NOMO-1 (cell line): ENCODE measurements at regions not wholly inside any gene's neighbourhood (a gene's known extent, or its start where the extent isn't known, plus 50 kb on each side); places are given as distances from the start of the nearest gene placed in this dataset.

Experiments
- DNase-seq, 2 experiments: peaks; one replicate each; lab custom pipeline; 2025; ENCODE audit not compliant: unreplicated experiment in 2 of 2; lab: John Stamatoyannopoulos, UW

DNA sequence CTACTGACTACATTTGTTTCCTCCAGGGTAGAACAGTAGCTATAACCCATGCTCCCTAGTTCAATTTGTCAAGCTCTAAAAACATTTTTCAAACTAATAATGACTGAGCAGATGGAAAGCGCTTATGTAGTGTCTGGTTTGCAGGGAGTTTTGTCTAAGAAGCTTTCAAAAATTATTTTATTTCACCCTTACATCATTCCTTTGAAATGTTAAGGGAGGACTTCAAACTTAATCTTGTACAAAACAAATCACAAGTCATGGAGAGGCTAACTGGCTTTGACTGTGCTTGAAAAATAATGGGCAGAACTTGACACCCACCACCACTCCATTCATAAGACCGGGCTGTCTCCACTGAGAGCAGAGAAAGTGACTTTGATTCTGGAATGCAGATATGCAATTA is 153.4 kb upstream of the QRFPR start:
- no peak for DNase-seq

DNA sequence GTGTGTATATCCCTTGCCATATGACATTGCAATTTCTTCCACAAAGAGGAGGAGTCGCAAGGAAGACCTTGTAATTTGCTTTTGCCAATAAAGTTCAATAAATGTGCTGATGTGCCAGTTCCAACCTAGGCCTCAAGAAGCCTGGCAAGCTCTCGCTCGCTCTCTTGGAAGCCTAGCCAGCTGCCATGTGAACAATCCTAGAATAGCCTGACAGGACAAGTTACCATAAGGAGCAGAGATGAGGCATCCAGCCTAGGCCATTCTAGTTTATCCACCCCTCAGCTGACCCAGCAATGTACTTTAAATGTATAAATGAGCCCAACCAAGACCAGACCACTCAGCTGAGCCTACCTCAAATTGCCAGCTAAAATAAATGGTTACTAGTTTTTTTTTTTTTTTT is 145.7 kb upstream of the QRFPR start:
- DNase-seq: no peak

DNA sequence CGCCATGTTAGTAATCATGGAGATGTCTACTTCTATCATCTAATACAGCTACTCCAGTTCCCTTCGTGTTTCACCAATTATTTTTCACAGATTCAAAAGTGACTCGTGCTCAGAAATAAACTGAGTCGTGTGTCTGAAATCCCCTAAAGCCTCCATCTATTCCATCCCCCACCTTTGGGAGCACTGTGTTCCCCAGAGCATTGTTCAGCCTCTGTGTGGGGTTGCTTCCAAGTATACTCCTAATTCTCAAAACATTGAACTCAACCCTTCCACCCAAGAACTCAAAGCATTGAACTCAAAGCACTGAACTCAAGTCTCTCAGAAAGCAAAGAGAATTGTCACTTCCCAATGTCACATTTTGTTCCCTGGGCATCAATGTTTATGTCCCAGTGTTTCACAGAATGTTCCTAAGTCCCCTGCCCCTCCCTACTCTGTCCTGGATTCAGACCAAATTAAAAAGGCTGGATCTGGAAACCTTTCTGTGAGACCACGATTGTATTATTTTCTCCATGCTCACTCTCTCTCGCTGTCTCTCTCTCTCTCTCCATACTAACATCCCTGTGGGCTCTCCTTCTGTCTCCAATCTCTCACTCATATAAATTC is 138.5 kb upstream of the QRFPR start:
- DNase-seq: no peak

DNA sequence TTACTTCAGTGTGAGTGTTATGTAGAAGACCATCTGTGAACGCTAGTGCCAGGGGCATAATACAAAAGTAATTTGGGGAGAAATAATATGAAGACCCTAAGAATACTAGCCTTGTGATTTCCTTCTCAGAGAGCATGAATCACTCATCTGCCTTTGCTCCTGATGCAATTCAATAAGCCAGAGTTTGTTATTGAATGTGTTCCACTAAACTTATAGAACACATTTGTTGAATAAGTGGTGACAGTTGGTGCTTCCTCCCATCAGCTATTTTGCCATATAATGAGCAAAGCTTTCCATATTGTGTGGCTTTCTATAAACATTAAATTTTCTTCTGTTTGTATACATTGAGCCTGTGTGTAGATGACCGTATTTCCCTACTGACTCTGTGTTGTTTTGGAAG is 136.4 kb upstream of the QRFPR start:
- no peak for DNase-seq

DNA sequence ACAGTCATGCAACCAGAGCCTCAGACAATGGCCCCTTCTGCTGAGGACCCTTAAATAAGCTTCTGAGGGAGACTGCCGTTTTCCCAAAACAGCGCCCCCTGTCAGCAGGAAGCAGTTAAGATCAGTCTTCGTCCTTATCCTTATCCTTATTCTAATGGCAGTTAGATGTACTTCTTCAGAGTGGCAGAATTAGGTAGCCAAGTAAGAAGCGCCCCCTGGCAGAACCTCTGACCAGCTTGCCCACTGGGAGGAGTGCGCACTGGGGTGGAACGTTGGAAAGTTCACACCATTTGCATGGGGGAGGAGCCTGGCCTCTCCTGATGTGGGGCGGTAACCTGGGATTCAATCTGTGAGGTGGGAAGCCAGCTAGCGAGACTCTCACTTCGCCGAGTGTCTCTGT is 133.6 kb upstream of the QRFPR start:
- DNase-seq: no peak

DNA sequence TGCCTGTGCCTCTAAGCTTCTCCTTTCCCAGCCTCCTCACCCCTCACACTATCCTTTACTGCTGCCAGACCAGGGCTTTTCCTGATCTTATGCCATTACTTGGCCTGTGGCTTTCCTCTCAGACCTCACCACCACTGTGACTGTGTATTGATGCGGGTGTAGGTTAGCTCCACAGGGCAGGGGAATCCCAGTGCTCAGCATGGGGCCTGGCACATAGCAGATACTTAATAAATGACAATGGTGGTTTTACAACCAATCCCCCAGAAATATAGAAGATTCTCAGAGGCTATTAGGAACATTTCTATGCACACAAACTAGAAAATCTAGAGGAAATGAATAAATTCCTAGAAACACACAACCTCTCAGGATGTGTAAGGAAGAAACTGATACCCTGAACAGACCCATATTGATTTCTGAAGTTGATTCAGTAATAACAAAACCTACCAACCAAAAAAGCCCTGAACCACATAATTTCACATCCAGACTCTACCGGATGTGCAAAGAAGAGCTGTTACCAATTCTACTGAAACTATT is 129.6 kb upstream of the QRFPR start:
- DNase-seq: no peak

DNA sequence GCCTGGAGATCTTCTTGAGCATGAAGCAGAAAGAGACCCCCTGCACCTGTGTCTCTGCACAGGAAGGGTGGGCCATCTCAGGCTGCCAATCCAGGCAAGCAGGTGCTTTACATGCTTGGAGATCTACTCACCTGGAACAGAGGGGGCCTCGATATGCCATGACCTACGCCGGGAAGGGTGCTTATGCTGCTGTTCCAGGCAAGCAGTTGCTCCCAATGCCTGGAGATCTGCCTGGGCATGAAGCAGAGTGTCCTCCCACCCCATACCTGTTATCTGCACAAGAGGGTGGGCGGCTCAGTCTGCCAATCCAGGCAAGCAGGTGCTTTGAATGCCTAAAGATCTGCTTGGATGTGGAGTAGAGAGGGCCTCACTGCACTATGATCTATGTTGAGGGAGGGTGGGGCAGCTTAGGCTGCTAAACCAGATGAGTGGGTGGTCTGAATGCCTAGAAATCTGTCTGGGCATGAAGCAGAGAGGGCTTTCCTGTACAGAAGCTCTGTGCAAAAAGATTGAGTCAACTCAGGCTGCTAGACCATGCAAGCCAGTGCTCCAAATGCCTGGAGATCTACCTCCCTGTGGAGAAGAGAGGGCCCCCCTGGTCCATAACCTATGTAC is 104.5 kb upstream of the QRFPR start:
- no peak for DNase-seq

DNA sequence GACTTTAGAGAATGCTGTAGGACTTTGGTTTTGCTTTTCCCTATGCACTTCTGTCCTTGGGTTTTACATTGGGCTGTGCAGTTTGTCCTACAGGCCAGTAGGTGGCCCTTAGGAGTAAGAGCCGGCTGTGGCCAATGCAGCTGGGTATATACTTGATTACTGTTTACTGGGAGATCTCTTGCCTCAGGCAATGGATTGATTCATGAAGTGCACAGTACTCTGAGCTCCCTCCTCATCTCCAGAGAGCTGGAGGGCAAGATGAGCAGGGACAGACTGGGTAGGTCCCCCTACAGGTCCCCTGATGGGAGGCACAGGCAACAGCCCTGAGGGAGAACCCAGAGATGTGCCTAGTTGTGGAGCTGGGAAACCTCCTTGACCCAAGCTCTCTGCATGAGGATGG is 103.8 kb upstream of the QRFPR start:
- DNase-seq: no peak

DNA sequence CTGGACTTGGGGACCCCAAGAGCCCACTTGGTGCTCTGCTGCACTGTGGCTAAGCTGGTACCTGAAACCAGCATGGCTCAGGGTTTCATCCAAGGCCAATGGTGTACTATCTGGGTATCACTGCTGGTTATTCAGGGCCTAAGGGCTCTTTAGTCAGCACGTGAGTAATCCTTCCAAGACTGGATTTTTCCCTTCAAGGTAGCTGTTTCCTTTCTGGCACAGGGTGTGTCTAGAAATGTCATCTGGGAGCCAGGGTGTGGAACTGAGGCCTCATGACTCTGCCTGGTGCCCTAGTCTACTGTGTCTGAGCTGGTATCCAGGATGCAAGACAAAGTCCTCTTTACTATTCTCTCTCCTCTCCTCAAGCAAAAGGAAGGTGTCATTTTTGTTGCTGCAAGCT is 99.0 kb upstream of the QRFPR start:
- DNase-seq: no peak

DNA sequence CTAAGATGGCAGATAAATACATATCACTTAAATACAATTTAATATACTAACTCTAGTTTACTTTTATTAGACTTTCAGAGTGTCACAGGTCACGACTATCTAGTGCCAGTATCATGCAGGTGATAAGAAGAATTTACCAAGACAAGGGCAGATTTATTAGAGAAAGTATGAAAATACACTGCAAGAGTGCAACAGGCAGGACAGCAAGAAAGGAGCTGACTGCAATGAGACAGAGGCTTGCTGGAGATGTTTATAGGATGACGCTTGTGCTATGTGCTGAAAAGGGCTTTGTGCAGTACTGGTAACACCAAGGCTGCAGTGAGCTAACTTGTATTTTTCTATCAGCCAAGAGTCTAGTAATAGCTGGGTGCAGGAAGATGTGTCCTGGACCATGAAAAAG is 96.7 kb upstream of the QRFPR start:
- no peak for DNase-seq

DNA sequence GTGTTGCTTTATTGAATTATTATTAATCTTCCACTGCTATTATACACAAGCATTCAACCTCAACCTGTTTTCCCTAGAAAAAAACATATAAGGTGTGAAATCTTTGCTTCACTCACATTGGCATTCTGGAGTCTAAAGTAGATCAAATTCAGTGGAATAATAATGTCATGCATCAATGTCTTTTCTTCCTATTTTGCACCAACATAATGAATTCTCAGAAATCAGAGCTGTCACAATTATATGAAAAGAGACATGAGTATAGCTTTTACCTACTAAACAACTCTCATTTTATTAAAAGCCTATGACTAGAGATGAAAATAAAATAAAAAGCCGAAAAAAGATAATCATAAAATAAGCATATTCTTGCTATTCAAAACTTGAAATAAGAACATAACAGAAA is 96.3 kb upstream of the QRFPR start:
- DNase-seq: no peak

DNA sequence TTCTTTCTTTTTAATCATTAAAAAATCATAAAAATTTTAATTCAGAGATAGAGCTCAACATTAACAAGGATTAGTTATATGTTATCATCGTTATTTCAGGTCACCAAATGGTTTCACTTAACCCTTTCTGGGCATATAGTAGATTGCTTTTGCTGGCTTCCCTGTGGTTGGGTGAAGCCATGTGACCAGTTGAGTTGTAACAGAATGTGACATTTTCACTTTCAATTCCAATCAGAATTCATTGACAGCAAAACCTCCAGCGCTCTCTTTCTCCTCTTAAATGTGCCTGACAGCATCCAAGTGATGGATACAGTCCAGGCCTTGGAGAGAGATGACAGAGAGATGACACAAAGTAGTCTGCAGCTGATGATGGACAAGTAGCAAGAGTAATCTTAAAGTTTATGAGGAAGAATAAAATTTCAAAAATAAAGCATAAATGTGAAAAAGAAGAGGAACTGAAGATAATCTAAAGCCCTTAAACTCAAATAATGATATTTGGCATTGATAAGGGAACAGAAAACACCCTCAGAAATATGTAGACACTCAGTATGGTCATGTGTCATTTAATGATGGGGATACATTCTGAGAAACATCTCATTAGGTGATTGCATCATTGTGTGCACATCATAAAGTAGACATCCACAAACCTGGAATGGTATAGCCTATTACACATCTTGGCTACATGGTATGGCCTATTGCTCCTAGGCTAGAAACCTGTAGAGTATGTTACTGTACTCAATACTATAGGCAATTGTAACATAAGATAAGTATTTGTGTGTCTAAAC is 92.3 kb upstream of the QRFPR start:
- no peak for DNase-seq

DNA sequence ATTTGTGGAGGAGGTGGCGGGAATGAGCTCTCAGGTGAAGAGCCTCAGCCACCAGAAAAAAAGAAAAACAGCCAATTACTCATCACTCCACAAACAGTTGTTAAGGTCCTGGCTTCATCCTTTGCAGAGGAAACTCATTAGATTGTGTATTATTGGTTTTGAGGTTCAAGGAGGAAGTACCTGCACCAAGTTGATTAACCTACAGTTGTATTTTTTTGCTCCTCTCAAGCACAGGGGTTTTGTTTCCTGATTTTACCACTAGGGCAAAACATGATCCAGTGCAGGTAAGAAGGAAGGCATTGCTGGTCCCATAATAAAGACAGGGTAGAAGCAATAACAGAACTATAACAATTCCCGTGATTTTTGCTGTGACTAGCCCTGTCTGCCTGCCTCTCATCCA is 84.0 kb upstream of the QRFPR start:
- no peak for DNase-seq

DNA sequence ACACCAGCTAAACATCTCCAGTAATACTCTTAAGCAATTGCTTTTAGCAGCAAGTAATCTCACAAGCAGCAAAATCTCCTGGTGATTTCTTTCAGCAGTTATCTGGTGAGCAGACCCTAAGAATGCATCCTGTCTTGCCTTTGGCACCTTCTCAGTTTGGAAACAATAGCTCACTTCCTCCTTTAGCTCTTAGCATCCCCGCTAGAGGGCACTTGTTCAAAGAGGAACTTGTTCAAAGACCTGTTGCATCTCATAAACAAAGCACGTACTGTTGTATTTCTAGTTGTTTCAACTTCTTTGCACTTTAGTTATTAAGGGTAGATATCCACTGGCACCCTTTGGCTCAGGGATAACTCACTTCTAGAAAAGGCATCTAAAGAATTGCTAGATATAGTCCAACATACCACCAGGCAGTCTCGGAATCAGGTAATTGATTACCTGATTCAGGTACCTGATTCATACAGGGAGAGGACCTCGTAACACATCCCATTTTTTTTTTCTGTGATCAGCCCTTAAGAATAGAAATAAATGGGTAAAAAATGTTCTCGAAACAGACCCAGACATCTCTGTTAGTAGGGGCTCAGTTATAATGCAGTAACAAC is 81.9 kb upstream of the QRFPR start:
- peak; percentile 1 to 49 for DNase-seq

DNA sequence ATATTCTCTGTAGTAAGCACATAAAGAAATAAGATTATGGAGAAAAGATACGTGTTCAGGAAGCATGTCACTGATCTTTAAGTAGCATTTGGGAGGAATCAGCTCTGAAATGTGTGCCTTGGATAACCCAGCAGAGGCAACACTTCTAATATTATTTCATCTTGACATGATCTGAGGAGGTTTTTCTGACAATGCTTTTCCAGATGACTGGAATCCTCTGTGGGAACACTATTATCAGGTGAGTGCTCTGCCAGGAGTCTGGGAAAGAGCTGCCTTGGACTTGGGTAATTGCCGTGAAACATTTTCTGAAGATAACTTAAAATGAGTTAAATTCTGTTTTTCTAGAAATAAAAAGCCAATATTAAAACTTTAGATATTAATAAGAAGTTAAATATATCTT is 78.2 kb upstream of the QRFPR start:
- DNase-seq: no peak

DNA sequence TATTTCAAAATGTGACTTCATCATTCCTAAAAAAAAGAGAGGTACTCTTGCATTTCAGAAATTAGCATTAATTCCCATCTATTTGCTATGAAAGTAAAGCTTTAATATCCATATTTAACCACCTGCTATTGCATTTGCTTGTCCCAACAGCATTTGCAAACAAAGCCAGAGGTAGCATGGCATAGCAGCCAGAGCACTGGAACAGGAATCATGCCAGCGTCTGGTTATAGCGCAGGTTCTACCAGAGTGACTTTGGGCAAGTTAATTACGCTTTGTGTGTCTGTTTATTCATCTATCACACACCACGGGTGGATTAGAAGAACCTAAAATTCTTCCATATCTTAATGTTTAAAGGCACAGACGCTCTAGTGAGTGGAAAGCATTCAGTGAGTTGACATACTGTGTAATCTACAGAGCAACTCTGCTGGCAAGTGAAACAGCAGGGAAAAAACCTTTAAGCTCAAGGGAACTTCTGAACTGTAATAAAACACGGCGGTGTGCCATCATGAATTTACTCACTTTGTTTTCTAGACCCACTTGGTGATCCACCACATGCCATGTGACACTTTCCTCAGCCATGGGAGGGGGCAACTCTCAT is 76.6 kb upstream of the QRFPR start:
- DNase-seq: no peak

DNA sequence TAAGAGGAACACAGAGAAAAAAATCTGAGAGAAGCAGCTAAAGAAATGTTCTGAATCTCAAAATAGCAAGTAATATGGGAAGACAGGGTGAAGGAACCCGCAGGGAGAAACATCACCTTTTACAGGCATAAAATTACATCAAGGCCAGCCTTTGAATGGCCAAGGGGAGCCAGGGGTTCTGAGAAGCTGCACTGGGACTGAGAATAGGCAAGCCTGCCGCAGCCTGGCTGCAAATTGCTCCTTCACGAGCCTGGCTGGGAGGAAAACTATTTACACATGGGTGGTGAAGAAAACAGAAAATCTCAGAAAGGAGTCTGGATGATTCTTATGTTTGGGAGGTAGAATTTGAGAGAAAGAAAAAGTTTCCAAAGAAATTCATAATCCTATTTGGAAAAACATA is 74.5 kb upstream of the QRFPR start:
- DNase-seq: no peak

DNA sequence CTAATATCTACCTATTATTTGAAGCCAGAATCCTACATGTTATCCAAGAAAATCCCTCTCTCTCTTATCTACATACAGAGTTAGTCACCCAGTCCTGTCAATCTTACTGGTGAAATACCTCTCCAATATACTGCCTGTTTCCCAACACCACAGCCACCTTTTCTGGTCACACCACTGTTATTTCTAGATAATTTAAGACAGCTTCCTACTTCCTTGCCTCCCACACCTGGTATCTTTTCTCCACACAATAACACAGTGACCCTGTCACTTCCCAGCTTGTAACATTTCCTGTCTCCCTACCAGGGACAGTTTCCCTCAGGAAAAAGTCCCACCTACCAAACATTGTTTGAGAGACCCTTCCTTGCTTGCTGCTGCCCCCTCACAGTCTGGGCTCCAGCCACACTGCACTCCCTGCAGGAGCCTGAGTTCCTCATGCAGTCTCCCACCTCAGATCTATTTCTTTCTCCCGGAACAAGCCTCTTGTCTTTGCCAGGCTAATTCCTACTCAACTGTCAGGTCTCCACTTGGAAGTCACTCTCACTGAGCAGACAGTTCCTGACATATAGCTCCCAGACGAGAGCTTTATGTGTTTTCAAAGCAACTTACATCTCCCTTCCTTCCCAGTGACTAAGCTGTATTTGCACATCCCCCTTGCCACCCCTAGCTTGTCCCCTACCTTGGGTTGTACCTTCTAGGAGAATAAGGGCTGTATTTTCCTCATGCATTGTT is 73.6 kb upstream of the QRFPR start:
- no peak for DNase-seq

DNA sequence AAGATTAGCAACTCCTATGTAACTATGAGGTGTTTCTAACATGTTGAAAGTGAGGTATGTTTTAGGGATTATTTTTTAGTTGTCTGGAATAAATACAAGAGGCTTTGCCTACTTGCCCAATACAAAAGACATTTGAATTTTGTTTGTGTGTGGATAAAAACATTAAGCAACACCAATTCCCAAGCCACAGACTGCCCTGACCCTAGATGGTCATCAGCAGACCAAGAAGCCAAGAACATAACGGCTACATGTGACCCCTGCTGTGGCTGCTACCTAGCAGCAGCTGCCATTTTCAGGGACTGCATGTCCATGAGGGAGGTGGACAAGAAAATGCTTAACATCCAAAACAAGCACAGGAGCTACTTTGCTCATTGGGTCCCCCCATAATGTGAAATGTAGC is 70.5 kb upstream of the QRFPR start:
- DNase-seq: no peak

DNA sequence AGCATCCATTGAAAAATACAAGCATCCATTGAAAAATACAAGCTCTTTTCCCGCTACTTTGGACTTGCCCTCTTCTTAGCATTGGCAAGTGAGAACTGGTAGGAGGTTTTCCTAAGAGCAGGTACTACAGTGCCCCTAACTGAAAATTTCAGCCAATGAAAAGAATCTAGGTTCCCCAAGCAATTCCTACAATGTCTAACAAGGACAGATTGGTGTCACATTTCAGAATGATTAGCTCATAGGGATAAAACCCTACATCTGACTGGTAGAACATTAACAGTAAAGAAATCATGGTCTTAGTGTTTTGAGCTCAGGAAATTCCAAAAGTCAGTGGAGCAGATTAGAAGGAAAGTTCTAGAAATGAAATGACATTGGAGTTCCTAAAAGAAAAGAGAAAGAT is 68.6 kb upstream of the QRFPR start:
- no peak for DNase-seq

DNA sequence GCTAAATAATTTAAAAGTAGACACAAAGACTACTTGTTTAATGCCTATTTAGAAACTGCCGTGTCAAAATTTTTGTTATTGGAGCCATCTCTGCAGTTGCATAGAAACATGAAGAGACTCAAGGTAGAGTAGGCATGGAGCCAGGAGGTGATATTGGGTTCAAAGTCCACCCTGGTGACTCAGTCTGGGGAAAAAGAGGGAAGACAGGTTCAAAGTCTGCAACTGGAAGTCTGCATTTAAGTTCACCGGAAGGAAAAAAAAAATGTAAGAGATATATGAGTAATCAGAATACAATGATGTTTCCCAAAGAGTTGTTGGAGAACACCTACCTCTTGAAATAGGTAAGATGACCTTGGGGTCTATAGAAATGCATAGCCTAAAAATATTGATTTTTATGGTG is 67.4 kb upstream of the QRFPR start:
- DNase-seq: no peak
